H9 (cell line): ENCODE measurements at regions not wholly inside any gene's neighbourhood (a gene's known extent, or its start where the extent isn't known, plus 50 kb on each side); places are given as distances from the start of the nearest gene placed in this dataset.

ENCODE experiments used
- DNase-seq: peaks from one replicate; pipeline ENCODE4 v3.0.0-alpha.2; 2017
- H2AFZ ChIP-seq: one replicate; pipeline ENCODE4 v1.6.1; 2013; ENCODE audit warnings: mild to moderate bottlenecking, low read length, control low read depth, moderate library complexity
- H2AK5ac ChIP-seq: 2 replicates; pipeline ENCODE4 v1.6.1; 2013; ENCODE audit warnings: low read length, control low read depth, mixed read lengths; ENCODE audit not compliant: insufficient read length
- H2BK120ac ChIP-seq: one replicate; pipeline ENCODE4 v1.6.1; 2013; ENCODE audit warnings: low read depth, mild to moderate bottlenecking, low read length, control low read depth, inconsistent platforms; ENCODE audit not compliant: poor library complexity, severe bottlenecking
- H2BK12ac ChIP-seq: 2 replicates; pipeline ENCODE4 v1.6.1; 2013; ENCODE audit warnings: low read length, control low read depth, mixed read lengths, low read depth; ENCODE audit not compliant: insufficient read length
- H2BK15ac ChIP-seq: 2 replicates; pipeline ENCODE4 v1.6.1; 2013; ENCODE audit warnings: low read depth, low read length, control low read depth
- H2BK20ac ChIP-seq: one replicate; pipeline ENCODE4 v1.6.1; 2013; ENCODE audit warnings: low read depth, mild to moderate bottlenecking, low read length, control low read depth, inconsistent platforms; ENCODE audit not compliant: poor library complexity, severe bottlenecking
- H2BK5ac ChIP-seq: 2 replicates; pipeline ENCODE4 v1.6.1; 2013; ENCODE audit warnings: low read length, control low read depth, mixed read lengths; ENCODE audit not compliant: insufficient read length
- H3K14ac ChIP-seq: 2 replicates; pipeline ENCODE4 v1.6.1; 2013; ENCODE audit warnings: low read length, control low read depth; ENCODE audit not compliant: insufficient read depth
- H3K18ac ChIP-seq: 2 replicates; pipeline ENCODE4 v1.6.1; 2013; ENCODE audit warnings: low read depth, mild to moderate bottlenecking, mixed read lengths, low read length, control low read depth; ENCODE audit not compliant: insufficient read length
- H3K23ac ChIP-seq: 2 replicates; pipeline ENCODE4 v1.6.1; 2013; ENCODE audit warnings: low read length, control low read depth, mixed read lengths, low read depth; ENCODE audit not compliant: insufficient read length
- H3K23me2 ChIP-seq: 2 replicates; pipeline ENCODE4 v1.6.1; 2013; ENCODE audit warnings: low read depth, mild to moderate bottlenecking, mixed read lengths, low read length, control low read depth; ENCODE audit not compliant: insufficient read length, poor library complexity, severe bottlenecking
- H3K27ac ChIP-seq: 2 replicates; pipeline ENCODE4 v1.5.1; 2013; ENCODE audit warnings: low read length, control low read depth, mixed read lengths, low read depth; ENCODE audit not compliant: insufficient read length
- H3K27me3 ChIP-seq: 2 replicates; pipeline ENCODE4 v1.6.1; 2013; ENCODE audit warnings: low read length, control low read depth, inconsistent platforms; ENCODE audit not compliant: insufficient read depth
- H3K4ac ChIP-seq: 2 replicates; pipeline ENCODE4 v1.6.1; 2013; ENCODE audit warnings: low read depth, mild to moderate bottlenecking, control low read depth, inconsistent platforms, low read length, moderate library complexity
- H3K4me1 ChIP-seq: 2 replicates; pipeline ENCODE4 v1.6.1; 2013; ENCODE audit warnings: low read length, control low read depth, inconsistent platforms; ENCODE audit not compliant: insufficient read depth
- H3K4me2 ChIP-seq: 2 replicates; pipeline ENCODE4 v1.6.1; 2013; ENCODE audit warnings: low read length, control low read depth, mixed read lengths; ENCODE audit not compliant: insufficient read length, insufficient read depth
- H3K56ac ChIP-seq: 2 replicates; pipeline ENCODE4 v1.6.1; 2013; ENCODE audit warnings: low read depth, mild to moderate bottlenecking, mixed read lengths, low read length, control low read depth; ENCODE audit not compliant: insufficient read length
- H3K79me1 ChIP-seq: 2 replicates; pipeline ENCODE4 v1.6.1; 2013; ENCODE audit warnings: low read depth, mild to moderate bottlenecking, moderate library complexity, low read length, control low read depth, inconsistent platforms; ENCODE audit not compliant: insufficient read depth, poor library complexity, severe bottlenecking
- H3K79me2 ChIP-seq: 2 replicates; pipeline ENCODE4 v1.6.1; 2013; ENCODE audit warnings: low read length, control low read depth, inconsistent platforms; ENCODE audit not compliant: insufficient read depth
- H3K9ac ChIP-seq: 2 replicates; pipeline ENCODE4 v1.6.1; 2013; ENCODE audit warnings: low read length, control low read depth, mixed read lengths; ENCODE audit not compliant: insufficient read length; ENCODE audit errors: extremely low read depth
- H3K9me3 ChIP-seq: one replicate; pipeline ENCODE4 v1.6.1; 2013; ENCODE audit warnings: low read depth, low read length, inconsistent platforms; ENCODE audit not compliant: control insufficient read depth
- H3T11ph ChIP-seq: one replicate; pipeline ENCODE4 v1.6.1; 2013; ENCODE audit warnings: mild to moderate bottlenecking, low read length, control low read depth, inconsistent platforms
- H4K20me1 ChIP-seq: one replicate; pipeline ENCODE4 v1.6.1; 2013; ENCODE audit not compliant: control insufficient read depth, insufficient read length, insufficient read depth
- H4K5ac ChIP-seq: 2 replicates; pipeline ENCODE4 v1.6.1; 2013; ENCODE audit warnings: low read depth, mild to moderate bottlenecking, mixed read lengths, low read length, control low read depth; ENCODE audit not compliant: insufficient read length
- H4K8ac ChIP-seq: replicated peaks from 2 replicates; pipeline ENCODE4 v1.6.1; 2013; ENCODE audit warnings: low read length, control low read depth, mixed read lengths, low read depth; ENCODE audit not compliant: insufficient read length
- H4K91ac ChIP-seq: 2 replicates; pipeline ENCODE4 v1.6.1; 2013; ENCODE audit warnings: low read depth, mild to moderate bottlenecking, moderate library complexity, mixed read lengths, low read length, control low read depth; ENCODE audit not compliant: insufficient read length
- H3K27ac Mint-ChIP-seq, 3 experiments: 2 replicates in 2 of 3; 3 replicates in 1 of 3; pipeline ENCODE4 v1.8.0; 2020 to 2021; ENCODE audit warnings: mixed read lengths in 3 of 3, mild to moderate bottlenecking in 1 of 3, moderate library complexity in 1 of 3
- H3K27me3 Mint-ChIP-seq: 2 replicates; pipeline ENCODE4 v1.8.0; 2021; ENCODE audit warnings: low read depth, mild to moderate bottlenecking, moderate library complexity, mixed read lengths
- H3K36me3 Mint-ChIP-seq, 3 experiments: 2 replicates in 2 of 3; 3 replicates in 1 of 3; pipeline ENCODE4 v1.8.0; 2020 to 2021; ENCODE audit warnings: low read depth in 3 of 3, mixed read lengths in 3 of 3; ENCODE audit not compliant: insufficient read depth in 1 of 3
- H3K4me1 Mint-ChIP-seq, 2 experiments: 2 replicates each; pipeline ENCODE4 v1.8.0; 2020; ENCODE audit warnings: mixed read lengths in 2 of 2
- H3K4me3 Mint-ChIP-seq, 2 experiments: 2 replicates in 1 of 2; 3 replicates in 1 of 2; pipeline ENCODE4 v1.8.0; 2020 to 2021; ENCODE audit warnings: mild to moderate bottlenecking in 2 of 2, mixed read lengths in 2 of 2, moderate library complexity in 1 of 2
- H3K9me3 Mint-ChIP-seq, 2 experiments: 2 replicates in 1 of 2; 3 replicates in 1 of 2; pipeline ENCODE4 v1.8.0; 2020; ENCODE audit warnings: mild to moderate bottlenecking in 2 of 2, mixed read lengths in 2 of 2, moderate library complexity in 1 of 2
- WGBS: extraction: QIAGEN DNeasy Blood & Tissue Kit; methylation state at CpG from one replicate; pipeline ENCODE4 v1.1.7; 2013; ENCODE audit warnings: missing lambda C conversion rate, low lambda C conversion rate, mixed read lengths; ENCODE audit not compliant: insufficient read length; ENCODE audit errors: extremely low coverage; 5-methylcytosine and 5-hydroxymethylcytosine counted together
- TF ChIP-seq, protein P1 (sequence below): fragments of 200-600 bp; sonication (generic); conservative IDR thresholded peaks from 3 replicates; pipeline ENCODE4 v1.8.0; 2021; ENCODE audit warnings: antibody characterized with exemption, mild to moderate bottlenecking

DNA sequence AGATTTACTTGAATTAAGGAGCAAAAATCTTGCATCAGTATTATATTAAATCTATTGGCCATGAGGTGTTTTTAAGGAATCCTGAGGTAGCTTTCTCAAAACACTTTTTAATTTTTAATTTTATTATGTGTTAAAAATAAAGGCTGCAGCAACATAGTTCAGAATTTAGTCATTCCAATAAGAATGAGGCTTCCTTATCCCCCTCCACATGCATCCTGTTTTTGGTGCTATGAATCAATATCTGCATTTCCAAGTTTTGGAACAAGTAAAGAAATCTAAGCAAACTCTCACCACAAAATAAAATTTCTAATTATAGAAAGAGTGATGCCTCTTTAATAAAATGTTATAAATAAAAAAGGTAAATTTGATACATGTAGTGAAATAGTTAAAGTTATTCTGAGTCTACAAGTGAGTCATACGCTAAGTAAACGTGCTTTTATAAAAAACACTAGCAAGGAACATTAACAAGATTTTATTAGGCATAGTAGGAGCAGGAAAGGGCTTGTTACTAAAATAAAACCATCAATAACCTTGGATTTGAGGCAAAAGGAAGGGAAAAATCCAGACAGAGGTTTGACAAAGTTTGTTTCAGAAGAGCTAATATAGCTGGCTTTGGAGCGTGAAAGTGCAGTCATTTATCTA, 1218.0 kb downstream of the NSUN3 start:
- Histone ChIP-seq H3K18ac (no peak overlapping the region), H4K8ac (no peak overlapping the region), H4K91ac (no peak overlapping the region), H2BK12ac (no peak overlapping the region), H2BK120ac (no peak overlapping the region), H2AK5ac (no peak overlapping the region), H3K4me1 (0 out of 2 replicates have a peak, but pooled peaks cover 2% of the 10 kb centered on the region), H2BK15ac (no peak overlapping the region), H3K4ac (no peak overlapping the region), H3K23me2 (no peaks in the 10 kb centered on the region), H3K4me2 (no peak overlapping the region), H3K56ac (no peak overlapping the region), H4K20me1 (no peaks in the 10 kb centered on the region), H3K27me3 (no peaks in the 10 kb centered on the region), H2BK20ac (no peak overlapping the region), H3K14ac (no peak overlapping the region), H3K23ac (no peak overlapping the region), H3K79me2 (no peaks in the 10 kb centered on the region), H4K5ac (no peak overlapping the region), H2AFZ (no peak overlapping the region), H3K27ac (no peak overlapping the region), H3K9ac (no peak overlapping the region), H3T11ph (no peak overlapping the region), H3K9me3 (no peaks in the 10 kb centered on the region), H2BK5ac (no peak overlapping the region), H3K79me1 (no peaks in the 10 kb centered on the region)
- Mint-ChIP-seq H3K27me3 (no peaks in the 10 kb centered on the region), H3K4me1 (peaks cover 13% of the 10 kb centered on the region in 2 experiments), H3K36me3 (peaks cover 15 to 22% (median 18%) of the 10 kb centered on the region in 3 experiments), H3K9me3 (peaks cover 14 to 17% of the 10 kb centered on the region in 2 experiments; a peak in 4 of 5 replicates), H3K4me3 (no peak overlapping the region), H3K27ac (no peak overlapping the region)
- TF ChIP-seq, protein P1, sequence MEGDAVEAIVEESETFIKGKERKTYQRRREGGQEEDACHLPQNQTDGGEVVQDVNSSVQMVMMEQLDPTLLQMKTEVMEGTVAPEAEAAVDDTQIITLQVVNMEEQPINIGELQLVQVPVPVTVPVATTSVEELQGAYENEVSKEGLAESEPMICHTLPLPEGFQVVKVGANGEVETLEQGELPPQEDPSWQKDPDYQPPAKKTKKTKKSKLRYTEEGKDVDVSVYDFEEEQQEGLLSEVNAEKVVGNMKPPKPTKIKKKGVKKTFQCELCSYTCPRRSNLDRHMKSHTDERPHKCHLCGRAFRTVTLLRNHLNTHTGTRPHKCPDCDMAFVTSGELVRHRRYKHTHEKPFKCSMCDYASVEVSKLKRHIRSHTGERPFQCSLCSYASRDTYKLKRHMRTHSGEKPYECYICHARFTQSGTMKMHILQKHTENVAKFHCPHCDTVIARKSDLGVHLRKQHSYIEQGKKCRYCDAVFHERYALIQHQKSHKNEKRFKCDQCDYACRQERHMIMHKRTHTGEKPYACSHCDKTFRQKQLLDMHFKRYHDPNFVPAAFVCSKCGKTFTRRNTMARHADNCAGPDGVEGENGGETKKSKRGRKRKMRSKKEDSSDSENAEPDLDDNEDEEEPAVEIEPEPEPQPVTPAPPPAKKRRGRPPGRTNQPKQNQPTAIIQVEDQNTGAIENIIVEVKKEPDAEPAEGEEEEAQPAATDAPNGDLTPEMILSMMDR = no peak
- WGBS = no CpG with 5 or more reads among the region's 3 CpGs
- DNase-seq = no peak
